ENCODE measurements at regions not wholly inside any gene's neighbourhood (a gene's known extent, or its start where the extent isn't known, plus 50 kb on each side); places are given as distances from the start of the nearest gene placed in this dataset.

DNA sequence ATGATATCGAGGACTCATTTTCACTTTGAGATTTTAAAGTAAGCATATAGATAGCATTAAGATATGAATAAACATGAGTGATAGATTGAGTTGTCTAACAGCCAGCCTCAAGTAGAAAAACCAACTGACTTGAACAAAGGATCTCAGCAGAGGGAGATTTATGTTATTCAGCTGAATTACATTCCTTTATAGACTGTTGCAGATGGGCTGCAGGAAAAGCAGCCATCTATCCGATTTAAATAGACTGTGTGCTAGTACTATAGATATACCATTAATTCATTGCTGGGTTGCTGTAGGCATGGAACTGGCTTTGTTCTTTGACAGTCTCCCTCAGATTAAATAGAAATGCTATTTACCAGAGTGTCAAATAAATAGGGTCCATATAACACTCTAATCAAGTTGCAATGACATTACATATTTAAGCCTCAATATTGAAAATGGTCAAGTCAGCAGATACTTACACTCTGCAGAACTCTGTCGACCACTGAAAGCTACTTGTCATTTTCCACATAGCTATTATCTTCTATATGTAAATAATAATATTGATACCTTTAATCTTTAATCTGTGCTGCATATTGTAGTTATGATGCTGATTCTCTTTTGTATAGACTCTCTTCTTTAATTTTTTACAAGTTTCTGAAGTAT lies 750.8 kb downstream of the CENPC start:
- TF ChIP-seq CTCF (IDR thresholded peaks at IDR 0.05; ENCODE audit: insufficient read depth, low read length) (no peak), POLR2AphosphoS5 (IDR thresholded peaks at IDR 0.05; ENCODE audit: low read depth) (no peak), REST (IDR thresholded peaks at IDR 0.05; ENCODE audit: insufficient replicate concordance, low read depth) (no peak), SPI1 (IDR thresholded peaks at IDR 0.05; ENCODE audit: borderline replicate concordance, low read depth) (no peak), GABPA (IDR thresholded peaks at IDR 0.05; ENCODE audit: low read depth) (no peak)

All from HL-60 (cell line).